ENCODE measurements at regions not wholly inside any gene's neighbourhood (a gene's known extent, or its start where the extent isn't known, plus 50 kb on each side); places are given as distances from the start of the nearest gene placed in this dataset.

- TF ChIP-seq, protein P1, sequence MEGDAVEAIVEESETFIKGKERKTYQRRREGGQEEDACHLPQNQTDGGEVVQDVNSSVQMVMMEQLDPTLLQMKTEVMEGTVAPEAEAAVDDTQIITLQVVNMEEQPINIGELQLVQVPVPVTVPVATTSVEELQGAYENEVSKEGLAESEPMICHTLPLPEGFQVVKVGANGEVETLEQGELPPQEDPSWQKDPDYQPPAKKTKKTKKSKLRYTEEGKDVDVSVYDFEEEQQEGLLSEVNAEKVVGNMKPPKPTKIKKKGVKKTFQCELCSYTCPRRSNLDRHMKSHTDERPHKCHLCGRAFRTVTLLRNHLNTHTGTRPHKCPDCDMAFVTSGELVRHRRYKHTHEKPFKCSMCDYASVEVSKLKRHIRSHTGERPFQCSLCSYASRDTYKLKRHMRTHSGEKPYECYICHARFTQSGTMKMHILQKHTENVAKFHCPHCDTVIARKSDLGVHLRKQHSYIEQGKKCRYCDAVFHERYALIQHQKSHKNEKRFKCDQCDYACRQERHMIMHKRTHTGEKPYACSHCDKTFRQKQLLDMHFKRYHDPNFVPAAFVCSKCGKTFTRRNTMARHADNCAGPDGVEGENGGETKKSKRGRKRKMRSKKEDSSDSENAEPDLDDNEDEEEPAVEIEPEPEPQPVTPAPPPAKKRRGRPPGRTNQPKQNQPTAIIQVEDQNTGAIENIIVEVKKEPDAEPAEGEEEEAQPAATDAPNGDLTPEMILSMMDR (IDR thresholded peaks at IDR 0.05), result no peak
- no peak for TF ChIP-seq POLR2A (IDR thresholded peaks at IDR 0.05)
These were observed 1036.6 kb downstream of the IGSF11 start for GRCh38 chr3:117998071-117998470.

Measured in right lobe of liver (tissue), 4 donors.